Urinary bladder (tissue), 3 donors: ENCODE measurements at regions not wholly inside any gene's neighbourhood (a gene's known extent, or its start where the extent isn't known, plus 50 kb on each side); places are given as distances from the start of the nearest gene placed in this dataset.
"Not testable (repeated sequence)": the region's sequence is repeated elsewhere in the genome, so short reads cannot be mapped to it uniquely, and the experiment has no call there.

Experiments
- DNase-seq: peaks from one replicate; pipeline ENCODE4 v3.0.0-alpha.2; 2015; ENCODE audit errors: extremely low spot score
- H3K27ac ChIP-seq: one replicate; pipeline ENCODE4 v1.5.1; 2013; ENCODE audit warnings: low read depth, mild to moderate bottlenecking, moderate library complexity
- H3K36me3 ChIP-seq: one replicate; pipeline ENCODE4 v1.6.1; 2013; ENCODE audit warnings: mild to moderate bottlenecking, moderate library complexity; ENCODE audit not compliant: insufficient read depth
- H3K4me1 ChIP-seq: one replicate; pipeline ENCODE4 v1.6.1; 2013; ENCODE audit warnings: mild to moderate bottlenecking, moderate library complexity; ENCODE audit not compliant: insufficient read depth
- H3K4me3 ChIP-seq: one replicate; pipeline ENCODE4 v1.5.1; 2013; ENCODE audit warnings: low read depth, low read length
- WGBS: extraction: QIAGEN DNeasy Blood & Tissue Kit; methylation state at CpG from one replicate; pipeline ENCODE4 v1.1.7; 2013; 5-methylcytosine and 5-hydroxymethylcytosine counted together
- donor health status: healthy with polysubstance abuse.
- donor health status: healthy.

DNA sequence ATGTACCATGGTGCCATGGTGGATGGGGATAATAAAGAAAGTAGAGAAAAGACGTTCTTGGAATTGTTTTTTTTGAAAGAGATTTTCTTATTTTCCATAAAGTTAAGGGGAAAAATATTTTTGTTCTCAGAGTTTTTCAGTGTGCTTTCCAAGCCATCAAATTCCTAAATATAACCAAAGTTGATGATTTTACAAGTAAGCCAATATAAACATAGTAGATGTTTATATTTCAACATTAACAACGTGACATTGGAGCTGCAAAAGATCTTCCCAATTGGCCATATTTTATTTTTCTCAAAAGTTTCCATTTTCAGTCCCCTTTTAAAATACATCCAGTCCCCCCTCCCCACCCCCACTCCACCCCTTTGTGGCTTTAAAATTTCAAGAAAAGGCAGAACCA, 80.9 kb upstream of the PICALM start:
- DNase-seq = no peak
- no peak overlapping the region for H3K27ac ChIP-seq
- H3K36me3 ChIP-seq = no peaks in the 10 kb centered on the region
- 44% methylated on average over 2 of the region's 2 CpGs for WGBS
- no peak overlapping the region for H3K4me3 ChIP-seq
- peaks cover 3% of the 10 kb centered on the region for H3K4me1 ChIP-seq

DNA sequence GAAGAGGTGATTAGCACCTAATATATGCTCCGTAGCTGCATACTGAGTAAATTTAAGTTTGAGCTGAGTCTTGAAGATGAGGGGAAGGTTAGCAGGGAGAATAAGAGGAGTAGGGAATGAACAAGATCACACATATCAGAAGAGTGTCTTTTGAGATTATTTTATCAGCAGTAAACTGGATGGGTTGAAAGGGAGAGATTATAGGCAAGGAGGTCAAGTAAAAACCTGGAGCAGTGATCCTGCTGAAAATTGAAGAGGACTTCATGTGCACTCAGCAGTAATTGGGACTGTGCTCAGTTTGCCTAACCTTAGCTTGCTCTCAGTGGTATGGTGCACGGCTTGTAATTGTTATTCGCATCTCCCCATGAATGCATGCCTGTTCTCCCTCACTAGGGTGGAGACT, 79.5 kb upstream of the PICALM start:
- no peak overlapping the region for H3K27ac ChIP-seq
- H3K4me1 ChIP-seq = peaks cover 3% of the 10 kb centered on the region
- H3K36me3 ChIP-seq = no peaks in the 10 kb centered on the region
- no peak overlapping the region for H3K4me3 ChIP-seq
- DNase-seq = no peak
- 94% methylated on average over 3 of the region's 3 CpGs for WGBS

DNA sequence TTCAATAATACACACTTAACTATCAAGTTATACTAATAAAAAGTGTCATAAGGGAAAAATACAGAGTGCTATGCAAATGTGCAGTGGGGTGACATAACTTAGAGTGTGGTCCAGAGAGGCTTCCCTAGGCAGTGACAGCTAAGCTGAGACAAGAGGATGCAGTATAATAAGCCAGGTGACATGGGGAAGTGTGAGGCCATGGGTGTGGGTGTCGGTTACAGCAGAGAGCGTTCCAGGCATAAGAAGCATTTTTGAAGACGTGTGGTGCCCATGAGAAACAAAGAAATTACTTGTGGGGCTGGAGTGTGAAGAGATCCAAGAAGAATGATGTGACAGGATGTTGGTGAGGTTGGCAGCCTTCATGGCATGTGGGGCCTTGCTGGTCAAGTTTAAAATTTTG, 78.1 kb upstream of the PICALM start:
- Histone ChIP-seq H3K4me3 (no peak overlapping the region), H3K4me1 (no peaks in the 10 kb centered on the region), H3K27ac (no peak overlapping the region), H3K36me3 (no peaks in the 10 kb centered on the region)
- DNase-seq = no peak
- WGBS = 89% methylated on average over 3 of the region's 3 CpGs

DNA sequence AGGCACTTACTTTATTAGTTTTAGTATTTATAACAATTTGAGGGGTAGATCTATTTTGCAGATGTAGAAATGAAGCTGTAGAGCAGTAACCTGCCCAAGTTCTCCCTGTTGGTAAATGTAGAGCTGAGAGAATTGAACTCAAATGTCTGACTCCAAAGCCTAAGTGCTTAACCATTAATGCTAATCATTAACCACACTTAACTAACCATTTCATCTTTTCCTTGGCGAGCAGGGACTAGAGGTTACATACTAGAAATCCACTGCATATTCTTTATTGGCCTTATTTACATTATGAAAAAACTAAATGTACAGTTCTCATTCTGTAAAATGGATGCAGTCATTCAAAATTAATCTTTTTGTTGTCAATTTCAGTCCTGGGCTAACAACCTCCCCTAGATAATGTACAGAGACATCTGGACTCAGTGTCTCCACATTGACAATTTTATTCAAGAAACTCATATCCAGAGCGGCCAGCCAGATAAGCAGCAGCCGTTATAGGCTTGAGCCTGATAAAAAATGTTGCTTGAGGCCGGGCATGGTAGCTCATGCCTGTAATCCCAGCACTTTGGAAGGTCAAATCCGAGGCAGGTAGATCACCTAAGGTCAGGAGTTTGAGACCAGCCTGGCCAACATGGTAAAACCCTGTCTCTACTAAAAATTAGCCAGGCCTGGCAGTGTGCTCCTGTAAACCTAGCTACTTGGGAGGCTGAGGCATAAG, 76.7 kb upstream of the PICALM start:
- Histone ChIP-seq H3K36me3 (no peaks in the 10 kb centered on the region), H3K27ac (no peak overlapping the region), H3K4me3 (no peak overlapping the region), H3K4me1 (no peaks in the 10 kb centered on the region)
- DNase-seq = no peak
- WGBS = 75% methylated on average over 5 of the region's 5 CpGs

DNA sequence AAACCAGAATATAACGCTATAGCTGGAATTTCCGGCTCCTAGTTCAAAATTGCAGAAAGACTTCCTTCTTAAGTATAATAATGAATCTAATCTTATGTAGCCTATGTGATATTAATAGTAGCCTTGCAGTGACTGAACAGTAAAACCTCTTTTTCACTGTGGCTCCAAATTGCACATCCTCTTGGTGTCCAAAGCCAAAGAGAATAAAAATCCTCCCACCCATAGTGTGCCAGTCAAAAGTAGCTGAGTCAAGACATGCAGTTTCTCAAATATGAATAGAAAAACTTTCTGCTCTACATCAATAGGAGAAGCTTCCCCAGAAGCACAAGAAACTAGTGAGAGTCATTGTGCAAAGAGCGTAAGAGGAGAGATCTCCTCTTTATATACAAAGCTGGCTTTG, 76.0 kb upstream of the PICALM start:
- H3K36me3 ChIP-seq = no peaks in the 10 kb centered on the region
- WGBS = 82% methylated on average over 3 of the region's 3 CpGs
- DNase-seq = no peak

DNA sequence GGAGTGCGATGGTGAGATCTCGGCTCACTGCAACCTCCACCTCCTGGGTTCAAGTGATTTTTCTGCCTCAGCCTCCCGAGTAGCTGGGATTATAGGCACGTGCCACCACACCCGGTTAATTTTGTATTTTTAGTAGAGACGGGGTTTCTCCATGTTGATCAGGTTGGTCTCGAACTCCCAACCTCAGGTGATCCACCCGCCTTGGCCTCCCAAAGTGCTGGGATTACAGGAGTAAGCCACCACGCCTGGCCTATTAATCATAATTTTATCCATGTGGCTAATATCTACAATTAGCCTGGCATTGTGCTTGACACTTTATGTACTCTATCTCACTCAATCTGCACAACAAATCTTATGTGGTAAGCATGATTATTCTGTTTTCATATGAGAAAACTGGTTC, 75.2 kb upstream of the PICALM start:
- DNase-seq, H3K4me3 ChIP-seq, H3K4me1 ChIP-seq, H3K27ac ChIP-seq, H3K36me3 ChIP-seq: not testable (repeated sequence)
- WGBS = 97% methylated on average over 9 of the region's 9 CpGs

More for the DNA sequence above, 76.0 kb upstream of the PICALM start:
- Histone ChIP-seq H3K4me1 (no peaks in the 10 kb centered on the region), H3K27ac (no peak overlapping the region), H3K4me3 (no peak overlapping the region)

DNA sequence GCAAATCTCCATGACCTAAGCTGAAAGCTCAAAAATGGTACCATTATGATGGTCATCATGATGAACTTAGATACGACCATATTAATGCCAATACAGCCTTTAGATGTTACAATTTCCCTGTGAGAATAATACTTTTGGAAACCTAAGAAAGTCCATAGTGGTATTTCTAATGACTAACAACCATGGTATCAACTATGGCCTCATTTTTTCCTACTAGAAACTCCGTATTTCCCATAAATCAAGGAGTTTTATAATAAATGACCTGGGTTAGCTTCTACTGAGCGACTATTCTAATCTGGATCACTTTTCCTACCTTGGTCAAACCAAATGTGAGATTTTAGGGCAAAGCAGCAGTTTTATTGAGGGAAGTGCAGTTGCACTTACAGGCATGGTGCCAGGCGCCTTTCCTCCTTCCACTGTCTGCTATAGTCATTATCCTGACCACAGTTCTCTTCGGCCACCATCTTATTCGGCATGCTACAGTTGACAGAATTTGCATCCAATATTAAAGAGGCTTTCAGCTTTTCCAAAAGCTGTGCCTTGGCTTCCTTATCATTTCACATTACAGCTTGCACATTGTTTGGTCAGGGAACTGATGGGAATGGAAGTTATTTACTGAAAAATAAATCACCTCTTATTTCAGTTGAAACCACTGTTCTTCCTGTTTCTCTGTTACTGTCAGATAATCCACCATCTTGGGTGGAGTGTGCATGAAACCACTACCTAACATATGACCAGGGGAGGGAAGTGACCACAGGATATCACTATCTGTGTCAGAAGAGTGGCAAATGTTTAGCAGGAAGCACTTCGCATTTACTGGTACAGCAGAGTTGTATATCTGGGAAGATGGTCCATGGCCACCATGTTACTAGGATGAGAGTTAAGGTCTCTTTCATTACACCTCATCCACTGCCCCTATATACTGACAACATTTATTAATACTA, 74.5 kb upstream of the PICALM start:
- H3K4me3 ChIP-seq = no peak overlapping the region
- no peaks in the 10 kb centered on the region for H3K4me1 ChIP-seq
- WGBS = 93% methylated on average over 7 of the region's 7 CpGs
- DNase-seq = no peak
- H3K27ac ChIP-seq = no peak overlapping the region
- H3K36me3 ChIP-seq = no peaks in the 10 kb centered on the region

DNA sequence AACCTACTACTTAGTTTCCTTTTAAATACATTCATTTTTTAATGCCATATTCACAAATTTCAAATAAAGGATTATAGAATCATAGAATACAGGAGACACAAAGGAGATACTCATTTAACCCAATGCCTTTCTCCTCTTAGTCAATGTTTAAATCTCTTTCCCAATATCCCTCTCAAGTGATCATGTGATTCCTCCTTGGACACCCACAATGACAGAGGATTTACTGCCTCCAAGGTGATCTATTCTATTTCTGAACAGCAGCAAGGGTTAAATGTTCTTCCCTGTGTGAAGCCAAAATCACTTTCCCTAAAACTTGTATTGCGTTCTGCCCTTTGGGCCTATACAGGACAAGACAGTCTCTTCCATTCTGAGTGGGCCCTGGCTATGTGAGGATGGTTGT, 73.3 kb upstream of the PICALM start:
- 99% methylated on average over 1 of the region's 1 CpG for WGBS

DNA sequence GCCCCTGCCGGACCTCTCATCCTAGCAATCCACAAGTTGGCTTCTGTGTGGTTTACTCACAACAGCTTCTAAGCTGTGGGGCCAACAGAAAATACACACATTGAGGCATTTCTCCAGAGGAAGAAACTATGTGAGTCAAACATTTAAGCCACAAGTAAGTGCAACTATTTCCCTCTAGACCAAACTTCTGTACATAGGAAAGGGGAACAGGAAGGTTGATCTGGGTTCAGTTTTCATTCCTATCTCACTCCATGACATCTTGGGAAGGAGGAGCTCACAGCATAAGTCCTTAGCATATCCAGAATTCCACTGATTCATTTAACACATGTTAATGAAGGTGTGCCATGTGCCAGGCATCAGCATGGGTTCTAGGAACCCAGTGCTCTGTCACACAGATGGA, 72.8 kb upstream of the PICALM start:
- 89% methylated on average over 1 of the region's 1 CpG for WGBS
- Histone ChIP-seq H3K36me3 (no peaks in the 10 kb centered on the region), H3K4me1 (no peaks in the 10 kb centered on the region), H3K4me3 (no peak overlapping the region), H3K27ac (no peak overlapping the region)
- no peak for DNase-seq

More for the DNA sequence above, 73.3 kb upstream of the PICALM start:
- no peak overlapping the region for H3K27ac ChIP-seq
- no peaks in the 10 kb centered on the region for H3K4me1 ChIP-seq
- H3K4me3 ChIP-seq = no peak overlapping the region
- H3K36me3 ChIP-seq = no peaks in the 10 kb centered on the region
- no peak for DNase-seq

DNA sequence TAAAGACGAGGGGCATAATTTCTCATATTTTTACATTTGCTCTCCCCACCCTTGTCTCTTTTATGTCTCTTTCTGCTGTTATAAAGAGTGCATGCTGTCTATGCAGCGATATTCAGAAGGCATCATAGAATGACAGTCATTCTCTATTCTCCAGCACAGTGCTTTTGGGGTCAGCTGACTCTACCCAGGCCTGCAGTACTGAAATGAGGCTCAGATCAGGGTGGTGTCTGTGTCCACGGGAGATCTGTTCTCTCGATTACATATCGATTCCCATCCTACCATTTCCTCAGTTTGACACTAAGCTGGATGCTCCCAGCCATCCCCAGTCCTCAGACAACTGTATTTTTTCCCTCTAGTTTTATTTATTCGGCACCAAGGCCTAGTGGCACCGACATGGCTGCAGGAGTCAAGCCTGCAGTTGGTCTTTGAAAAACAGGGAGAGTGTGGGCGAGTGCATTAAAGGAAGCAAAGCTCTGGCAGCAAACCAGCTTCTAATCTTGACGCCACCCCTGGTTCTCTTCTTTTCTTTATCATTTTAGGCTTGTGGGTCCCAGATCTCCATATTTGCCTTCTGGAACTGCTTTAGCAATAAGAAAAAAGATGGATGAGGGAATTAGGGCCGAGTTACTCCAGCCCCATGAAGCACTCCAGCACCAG, 71.6 kb upstream of the PICALM start:
- Histone ChIP-seq H3K36me3 (no peaks in the 10 kb centered on the region), H3K27ac (no peak overlapping the region)
- WGBS = 87% methylated on average over 10 of the region's 10 CpGs

DNA sequence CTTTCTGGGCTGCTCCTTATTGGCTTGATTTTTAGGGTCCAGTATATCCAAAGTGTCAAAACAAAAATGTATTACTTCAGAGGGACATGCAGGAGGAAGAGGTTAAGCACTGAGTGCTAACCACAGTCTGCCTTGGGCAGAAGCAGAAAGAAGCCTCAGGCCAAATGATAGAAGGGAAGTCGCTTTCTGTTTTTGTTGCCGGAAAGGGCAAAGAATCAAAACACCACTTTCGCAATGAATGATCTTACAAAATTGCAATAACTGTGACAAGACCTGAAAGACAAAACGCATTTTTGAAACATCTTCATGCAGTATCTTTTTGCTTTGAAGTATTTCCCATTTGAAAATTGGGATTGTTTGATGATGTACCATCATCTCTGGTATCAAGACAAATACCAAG, 70.1 kb upstream of the PICALM start:
- Histone ChIP-seq H3K27ac (no peak overlapping the region), H3K4me1 (no peaks in the 10 kb centered on the region), H3K36me3 (no peaks in the 10 kb centered on the region), H3K4me3 (no peak overlapping the region)
- DNase-seq = no peak
- WGBS = 89% methylated on average over 4 of the region's 4 CpGs

More for the DNA sequence above, 71.6 kb upstream of the PICALM start:
- Histone ChIP-seq H3K4me1 (no peaks in the 10 kb centered on the region), H3K4me3 (no peak overlapping the region)
- DNase-seq = no peak

DNA sequence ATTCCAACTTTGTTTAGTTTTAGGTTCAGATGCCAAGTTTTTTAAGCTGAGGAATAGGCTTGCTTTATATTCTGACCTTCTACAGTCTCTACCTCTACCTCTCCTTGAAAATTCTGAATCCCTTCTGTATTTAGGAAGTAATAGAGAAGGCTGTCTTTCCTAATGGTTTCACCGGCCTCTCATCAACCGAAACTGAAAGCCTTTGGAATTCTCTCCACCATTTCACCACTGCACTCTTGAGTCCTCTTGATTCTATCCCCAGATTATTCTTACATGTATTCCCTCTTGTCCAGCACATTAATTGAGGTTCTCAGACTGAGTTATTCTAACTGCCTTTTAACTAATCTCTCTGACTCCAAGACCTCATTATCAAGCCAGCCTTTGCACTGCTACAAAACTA, 67.7 kb upstream of the PICALM start:
- Histone ChIP-seq H3K36me3 (no peaks in the 10 kb centered on the region), H3K4me3 (no peak overlapping the region), H3K4me1 (no peaks in the 10 kb centered on the region), H3K27ac (no peak overlapping the region)
- 82% methylated on average over 2 of the region's 2 CpGs for WGBS
- no peak for DNase-seq

DNA sequence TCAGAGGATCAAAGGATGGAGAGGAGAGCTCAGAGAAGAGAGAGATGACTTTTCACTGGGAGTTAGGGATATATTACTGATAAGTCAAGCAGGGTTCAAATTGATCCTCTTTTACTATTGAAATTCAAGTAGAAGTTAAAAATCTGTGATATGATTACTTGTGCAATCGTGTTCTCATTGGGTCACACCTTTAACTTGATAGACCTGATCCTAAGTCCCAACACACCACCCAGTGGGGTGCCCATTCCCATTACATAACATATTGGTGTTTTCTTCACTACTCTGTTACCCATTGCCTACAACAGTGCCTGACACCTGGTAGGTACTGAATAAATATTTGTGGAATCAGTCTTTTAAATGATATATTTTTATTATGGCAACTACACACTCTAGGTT, 66.4 kb upstream of the PICALM start:
- Histone ChIP-seq H3K4me3 (no peak overlapping the region), H3K27ac (no peak overlapping the region), H3K36me3 (no peaks in the 10 kb centered on the region), H3K4me1 (no peaks in the 10 kb centered on the region)
- 81% methylated on average over 1 of the region's 1 CpG for WGBS
- DNase-seq = no peak
